ENCODE measurements at regions not wholly inside any gene's neighbourhood (a gene's known extent, or its start where the extent isn't known, plus 50 kb on each side); places are given as distances from the start of the nearest gene placed in this dataset.
"Not testable (repeated sequence)": the region's sequence is repeated elsewhere in the genome, so short reads cannot be mapped to it uniquely, and the experiment has no call there.

- H3K36me3 ChIP-seq, result no peaks in the 10 kb centered on the region
- intact Hi-C loops (cut with DNase I), result no loop called here
- H3K4me3 ChIP-seq (replicated peaks in 1 of 3), result no peak overlapping the region
- TF ChIP-seq CTCF (IDR thresholded peaks at IDR 0.05) (no peak), POLR2A (IDR thresholded peaks at IDR 0.05) (no peak)
- no peaks in the 10 kb centered on the region for H3K27me3 ChIP-seq
- 95 to 96% methylated on average over 2 to 3 of the region's 3 CpGs for WGBS, 2 donors
- H3K9me3 ChIP-seq, result no peaks in the 10 kb centered on the region
- no peaks in the 10 kb centered on the region for H3K4me1 ChIP-seq
- no peak for DNase-seq
- H3K27ac ChIP-seq, result no peak overlapping the region
Measured at GRCh38 chr5:100683881-100684280, 148.7 kb downstream of the FAM174A start.

- H3K9me3 ChIP-seq; intact Hi-C loops (cut with DNase I): not testable (repeated sequence)
Measured at GRCh38 chr5:100685122-100685521, 149.9 kb downstream of the FAM174A start.

GRCh38 chr5:100688834-100689233 lies 153.7 kb downstream of the FAM174A start:
- H3K4me3 ChIP-seq (replicated peaks in 1 of 3); intact Hi-C loops (cut with DNase I); DNase-seq; H3K27ac ChIP-seq; H3K27me3 ChIP-seq; H3K9me3 ChIP-seq; H3K36me3 ChIP-seq; H3K4me1 ChIP-seq: not testable (repeated sequence)
- WGBS, 2 donors, result 89 to 98% methylated on average over 9 of the region's 26 CpGs

More at GRCh38 chr5:100685122-100685521, 149.9 kb downstream of the FAM174A start:
- DNase-seq; H3K4me1 ChIP-seq; H3K36me3 ChIP-seq; H3K27ac ChIP-seq; H3K4me3 ChIP-seq (replicated peaks in 1 of 3); H3K27me3 ChIP-seq: not testable (repeated sequence)
- WGBS, 2 donors, result 96 to 98% methylated on average over 2 of the region's 2 CpGs

GRCh38 chr5:100690036-100690560 lies 154.9 kb downstream of the FAM174A start:
- 88 to 91% methylated on average over 4 of the region's 4 CpGs for WGBS, 2 donors
- Histone ChIP-seq H3K9me3 (no peaks in the 10 kb centered on the region), H3K36me3 (no peaks in the 10 kb centered on the region), H3K4me3 (replicated peaks in 1 of 3) (no peak overlapping the region), H3K4me1 (no peaks in the 10 kb centered on the region), H3K27me3 (no peaks in the 10 kb centered on the region), H3K27ac (no peak overlapping the region)
- TF ChIP-seq POLR2A (IDR thresholded peaks at IDR 0.05) (no peak), CTCF (IDR thresholded peaks at IDR 0.05) (no peak)
- intact Hi-C loops (cut with DNase I), result no loop called here
- no peak for DNase-seq

GRCh38 chr5:100691085-100691484 lies 155.9 kb downstream of the FAM174A start:
- H3K4me3 ChIP-seq (replicated peaks in 1 of 3), result no peak overlapping the region
- no peaks in the 10 kb centered on the region for H3K27me3 ChIP-seq
- intact Hi-C loops (cut with DNase I), result no loop called here
- TF ChIP-seq CTCF (IDR thresholded peaks at IDR 0.05), result no peak
- TF ChIP-seq POLR2A (IDR thresholded peaks at IDR 0.05), result no peak
- H3K27ac ChIP-seq, result no peak overlapping the region
- no peak for DNase-seq
- no peaks in the 10 kb centered on the region for H3K4me1 ChIP-seq
- H3K36me3 ChIP-seq, result no peaks in the 10 kb centered on the region
- H3K9me3 ChIP-seq, result no peaks in the 10 kb centered on the region

GRCh38 chr5:100691548-100691947 lies 156.4 kb downstream of the FAM174A start:
- Histone ChIP-seq H3K4me1 (no peaks in the 10 kb centered on the region), H3K27ac (no peak overlapping the region), H3K9me3 (no peaks in the 10 kb centered on the region), H3K27me3 (no peaks in the 10 kb centered on the region), H3K36me3 (no peaks in the 10 kb centered on the region), H3K4me3 (replicated peaks in 1 of 3) (no peak overlapping the region)
- 97 to 99% methylated on average over 1 of the region's 1 CpG for WGBS, 2 donors
- TF ChIP-seq POLR2A (IDR thresholded peaks at IDR 0.05) (no peak), CTCF (IDR thresholded peaks at IDR 0.05) (no peak)
- DNase-seq, result no peak
- intact Hi-C loops (cut with DNase I), result no loop called here
